ENCODE measurements at regions not wholly inside any gene's neighbourhood (a gene's known extent, or its start where the extent isn't known, plus 50 kb on each side); places are given as distances from the start of the nearest gene placed in this dataset.
A peak's percentile ranks its signal among the peaks of the same experiment; 100 is the strongest.

GRCh38 chr1:201612645-201613044, 73.7 kb downstream of the NAV1 start:
- ATAC-seq = no peak

- no peak for ATAC-seq
Measured at GRCh38 chr1:201614262-201615015, 75.5 kb downstream of the NAV1 start.

GRCh38 chr1:201617157-201617556, 78.2 kb downstream of the NAV1 start:
- ATAC-seq = no peak

GRCh38 chr1:201618389-201618788, 79.5 kb downstream of the NAV1 start:
- ATAC-seq = peak; percentile 46

- no peak for ATAC-seq
Measured at GRCh38 chr1:201618905-201619304, 80.0 kb downstream of the NAV1 start.

- no peak for ATAC-seq
Measured at GRCh38 chr1:201619513-201619912, 80.6 kb downstream of the NAV1 start.

GRCh38 chr1:201622353-201622752, 83.4 kb downstream of the NAV1 start:
- ATAC-seq = no peak

GRCh38 chr1:201622824-201623223, 83.9 kb downstream of the NAV1 start:
- ATAC-seq = no peak

- ATAC-seq = no peak
Measured at GRCh38 chr1:201624741-201625225, 85.9 kb downstream of the NAV1 start.

- ATAC-seq = no peak
Measured at GRCh38 chr1:201625226-201625761, 86.4 kb downstream of the NAV1 start.

GRCh38 chr1:201625851-201626251, 86.9 kb downstream of the NAV1 start:
- ATAC-seq = no peak

- ATAC-seq = no peak
Measured at GRCh38 chr1:201626629-201627275, 87.8 kb downstream of the NAV1 start.

GRCh38 chr1:201628490-201628889, 89.6 kb downstream of the NAV1 start:
- ATAC-seq = no peak

GRCh38 chr1:201630582-201630981, 91.7 kb downstream of the NAV1 start:
- no peak for ATAC-seq

- no peak for ATAC-seq
Measured at GRCh38 chr1:201631037-201631436, 92.1 kb downstream of the NAV1 start.

GRCh38 chr1:201632364-201632952, 93.5 kb downstream of the NAV1 start:
- no peak for ATAC-seq

- ATAC-seq = no peak
Measured at GRCh38 chr1:201633297-201633696, 94.4 kb downstream of the NAV1 start.

GRCh38 chr1:201633811-201634210, 94.9 kb downstream of the NAV1 start:
- no peak for ATAC-seq

GRCh38 chr1:201634261-201634660, 95.3 kb downstream of the NAV1 start:
- no peak for ATAC-seq

- no peak for ATAC-seq
Measured at GRCh38 chr1:201636097-201636496, 97.2 kb downstream of the NAV1 start.

GRCh38 chr1:201636510-201636971, 97.6 kb downstream of the NAV1 start:
- no peak for ATAC-seq

GRCh38 chr1:201637282-201638079, 98.6 kb downstream of the NAV1 start:
- no peak for ATAC-seq

GRCh38 chr1:201639391-201639790, 100.5 kb downstream of the NAV1 start:
- ATAC-seq = no peak

Measured in esophagus mucosa (tissue), 1 donor.